IMR-90 (cell line): ENCODE measurements at regions not wholly inside any gene's neighbourhood (a gene's known extent, or its start where the extent isn't known, plus 50 kb on each side); places are given as distances from the start of the nearest gene placed in this dataset.

Experiments used
- ATAC-seq: fragments of 200-7000 bp; cut with Tn5 transposase; 2 replicates; pipeline ENCODE4 v1.9.1; 2020; ENCODE audit warnings: low read depth, mild to moderate bottlenecking, moderate library complexity
- BruUV-seq: library from RNA; stranded (reverse); fragments of 400-500 nt; replicated peaks from 2 replicates; lab custom pipeline; 2021; lab: Mats Ljungman, UMichigan
- CTCF ChIA-PET: fragments of 300-600 bp; formaldehyde crosslinking; extraction: SDS; loops from one replicate; lab custom pipeline; 2021; ENCODE audit warnings: antibody characterized with exemption; lab: Yijun Ruan, JAX
- POLR2A ChIA-PET: fragments of 300-600 bp; sonication (Branson Sonifier 250); formaldehyde crosslinking; loops from one replicate; lab custom pipeline; 2022; ENCODE audit warnings: antibody characterized with exemption; ENCODE audit not compliant: unreplicated experiment; lab: Charles Lee
- DNase-seq: peaks from one replicate; pipeline ENCODE4 v3.0.0; 2013
- H2AFZ ChIP-seq: replicated peaks from 2 replicates; pipeline ENCODE3; 2013; ENCODE audit warnings: low read length, mild to moderate bottlenecking; ENCODE audit not compliant: poor library complexity
- H2AK5ac ChIP-seq: 2 replicates; pipeline ENCODE4 v1.6.1; 2013; ENCODE audit warnings: low read depth, low read length, inconsistent platforms
- H2AK9ac ChIP-seq: replicated peaks from 2 replicates; pipeline ENCODE3; 2013; ENCODE audit warnings: mild to moderate bottlenecking, low read depth, low read length, moderate library complexity; ENCODE audit not compliant: poor library complexity
- H2BK120ac ChIP-seq: 2 replicates; pipeline ENCODE4 v1.6.1; 2013; ENCODE audit warnings: low read depth, low read length, inconsistent platforms
- H2BK15ac ChIP-seq: 3 replicates; pipeline ENCODE4 v1.6.1; 2013; ENCODE audit warnings: low read depth, low read length, inconsistent platforms
- H2BK20ac ChIP-seq: 2 replicates; pipeline ENCODE4 v1.6.1; 2013; ENCODE audit warnings: low read depth, mild to moderate bottlenecking, inconsistent platforms, low read length, moderate library complexity
- H2BK5ac ChIP-seq: 2 replicates; pipeline ENCODE4 v1.6.1; 2013; ENCODE audit warnings: mild to moderate bottlenecking, low read depth, low read length, inconsistent platforms; ENCODE audit not compliant: poor library complexity, severe bottlenecking
- H3K14ac ChIP-seq: replicated peaks from 2 replicates; pipeline ENCODE4 v1.6.1; 2013; ENCODE audit warnings: low read depth, low read length, inconsistent platforms
- H3K18ac ChIP-seq: 2 replicates; pipeline ENCODE4 v1.6.1; 2013; ENCODE audit warnings: low read depth, low read length, control low read depth
- H3K23ac ChIP-seq: 2 replicates; pipeline ENCODE4 v1.6.1; 2013; ENCODE audit warnings: low read depth, low read length, inconsistent platforms
- H3K27ac ChIP-seq: 2 replicates; pipeline ENCODE4 v1.5.1; 2013; ENCODE audit warnings: mild to moderate bottlenecking, control low read depth, low read length; ENCODE audit not compliant: insufficient read depth
- H3K27me3 ChIP-seq: 2 replicates; pipeline ENCODE4 v1.6.1; 2013; ENCODE audit warnings: low read length; ENCODE audit not compliant: control insufficient read depth, insufficient read depth
- H3K36me3 ChIP-seq: 2 replicates; pipeline ENCODE4 v1.6.1; 2013; ENCODE audit warnings: low read length, mixed read lengths; ENCODE audit not compliant: control insufficient read depth, insufficient read depth
- H3K4ac ChIP-seq: 2 replicates; pipeline ENCODE4 v1.6.1; 2013; ENCODE audit warnings: low read depth, low read length, inconsistent platforms
- H3K4me1 ChIP-seq: 2 replicates; pipeline ENCODE4 v1.6.1; 2013; ENCODE audit warnings: low read length, mixed read lengths; ENCODE audit not compliant: control insufficient read depth, insufficient read depth
- H3K4me2 ChIP-seq: 2 replicates; pipeline ENCODE4 v1.6.1; 2013; ENCODE audit warnings: low read depth, mild to moderate bottlenecking, control low read depth, low read length, moderate library complexity
- H3K4me3 ChIP-seq: 2 replicates; pipeline ENCODE4 v1.5.1; 2013; ENCODE audit warnings: low read depth, mild to moderate bottlenecking, control low read depth, low read length, moderate library complexity; ENCODE audit not compliant: insufficient read depth
- H3K56ac ChIP-seq: 2 replicates; pipeline ENCODE4 v1.6.1; 2013; ENCODE audit warnings: low read length, inconsistent platforms; ENCODE audit not compliant: insufficient read depth; ENCODE audit errors: extremely low read depth
- H3K79me1 ChIP-seq, 2 experiments: 2 replicates each; pipeline ENCODE4 v1.6.1; 2013; ENCODE audit warnings: low read length in 2 of 2, inconsistent platforms in 1 of 2, low read depth in 1 of 2
- H3K9ac ChIP-seq: 2 replicates; pipeline ENCODE4 v1.6.1; 2013; ENCODE audit warnings: low read depth, low read length, control low read depth
- H3K9me1 ChIP-seq: 2 replicates; pipeline ENCODE4 v1.6.1; 2013; ENCODE audit warnings: low read length, inconsistent platforms; ENCODE audit not compliant: insufficient read depth
- H3K9me3 ChIP-seq: 2 replicates; pipeline ENCODE4 v1.6.1; 2013; ENCODE audit warnings: low read length; ENCODE audit not compliant: control insufficient read depth, insufficient read depth
- H4K20me1 ChIP-seq: 2 replicates; pipeline ENCODE4 v1.6.1; 2013; ENCODE audit warnings: low read length, inconsistent platforms; ENCODE audit not compliant: insufficient read depth
- H4K5ac ChIP-seq: 2 replicates; pipeline ENCODE4 v1.6.1; 2013; ENCODE audit warnings: mild to moderate bottlenecking, low read depth, low read length, control low read depth
- H4K8ac ChIP-seq, 2 experiments: 2 replicates each; pipeline ENCODE4 v1.6.1; 2013; ENCODE audit warnings: low read depth in 2 of 2, low read length in 2 of 2, control low read depth in 1 of 2, inconsistent platforms in 1 of 2
- H4K91ac ChIP-seq: 2 replicates; pipeline ENCODE4 v1.6.1; 2013; ENCODE audit warnings: low read depth, low read length, inconsistent platforms; ENCODE audit not compliant: insufficient read depth
- BHLHE40 ChIP-seq: fragments of 150-350 bp; IDR thresholded peaks from 2 replicates; pipeline ENCODE4 v1.6.1; 2016; ENCODE audit warnings: mild to moderate bottlenecking, low read depth, low read length
- ELK1 ChIP-seq: fragments of 150-350 bp; IDR thresholded peaks from 2 replicates; pipeline ENCODE4 v1.6.1; 2016; ENCODE audit warnings: low read depth, mild to moderate bottlenecking, low read length, moderate library complexity, borderline replicate concordance
- FOS ChIP-seq: fragments of 150-350 bp; IDR thresholded peaks from 2 replicates; pipeline ENCODE4 v1.6.1; 2016; ENCODE audit warnings: low read depth, low read length
- MAFK ChIP-seq: IDR thresholded peaks from 2 replicates; pipeline ENCODE4 v1.6.1; 2012; ENCODE audit warnings: low read depth, low read length, improper control_type of control experiment
- NFE2L2 ChIP-seq: fragments of 150-350 bp; IDR thresholded peaks from 2 replicates; pipeline ENCODE4 v1.6.1; 2016; ENCODE audit warnings: low read depth, mild to moderate bottlenecking, low read length
- POLR2A ChIP-seq: IDR thresholded peaks from 2 replicates; pipeline ENCODE4 v1.6.1; 2012; ENCODE audit warnings: mild to moderate bottlenecking, low read depth, low read length
- RAD21 ChIP-seq: IDR thresholded peaks from 2 replicates; pipeline ENCODE4 v1.6.1; 2012; ENCODE audit warnings: low read length, improper control_type of control experiment
- RFX5 ChIP-seq: IDR thresholded peaks from 2 replicates; pipeline ENCODE4 v1.8.0; 2012; ENCODE audit warnings: low read depth, mild to moderate bottlenecking, low read length, moderate library complexity
- WGBS, 2 experiments: methylation state at CpG; one replicate each; pipeline versions ENCODE4 v1.1.5 to v1.1.7; 2013; ENCODE audit warnings: missing lambda C conversion rate in 2 of 2; ENCODE audit not compliant: insufficient read length in 1 of 2; ENCODE audit errors: extremely low coverage in 2 of 2; 5-methylcytosine and 5-hydroxymethylcytosine counted together
- dilution Hi-C: fragments of 300-500 bp; cut with HindIII; formaldehyde crosslinking; loops from one replicate; pipeline ENCODE4 v1.14.3; 2018; ENCODE audit warnings: low sequenced_read_pairs; ENCODE audit not compliant: unreplicated experiment
- in situ Hi-C: fragments of 300-500 bp; cut with MboI; formaldehyde crosslinking; loops from 3 replicates; pipeline ENCODE4 v1.14.3; 2019; ENCODE audit warnings: low sequenced_read_pairs, inconsistent platforms, mixed read lengths
- intact Hi-C: fragments of 100-400 bp; cut with micrococcal nuclease; formaldehyde crosslinking; loops from 2 replicates; pipeline ENCODE4 v1.10.0; 2022
- TF ChIP-seq, protein P1 (sequence below): fragments of 150-350 bp; IDR thresholded peaks from 2 replicates; pipeline ENCODE4 v1.6.1; 2017; ENCODE audit warnings: mild to moderate bottlenecking, antibody characterized with exemption, low read length, low read depth

DNA sequence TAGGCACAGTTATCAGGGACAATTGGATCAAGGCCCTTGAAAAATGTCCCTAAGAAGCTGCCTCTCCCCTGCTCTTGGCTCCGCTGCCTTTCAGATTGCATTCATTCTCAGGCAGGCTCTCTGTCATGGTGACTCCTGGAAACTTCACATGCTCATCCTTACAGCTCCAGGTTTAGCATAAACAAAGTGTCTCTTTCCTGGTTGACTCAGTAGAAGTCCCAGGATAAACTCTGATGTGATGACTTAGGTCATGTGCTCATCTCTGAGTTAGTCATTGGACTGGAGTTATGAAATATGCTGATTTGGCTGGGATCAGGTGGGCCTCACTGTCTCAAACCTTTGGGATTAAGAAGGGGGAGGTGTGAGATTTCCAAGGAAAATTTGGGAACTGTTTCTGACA, 243.8 kb downstream of the ZNF621 start:
- Histone ChIP-seq H3K14ac (no peak overlapping the region), H3K23ac (no peak overlapping the region), H3K36me3 (no peaks in the 10 kb centered on the region), H4K91ac (no peak overlapping the region), H3K4me2 (no peak overlapping the region), H3K9me3 (peaks cover 7% of the 10 kb centered on the region), H2AK5ac (no peak overlapping the region), H2AFZ (no peak overlapping the region), H3K9ac (no peak overlapping the region), H2BK15ac (no peak overlapping the region), H2BK20ac (no peak overlapping the region), H3K79me1 (no peaks in the 10 kb centered on the region), H2BK5ac (no peak overlapping the region), H2BK120ac (no peak overlapping the region), H4K20me1 (no peaks in the 10 kb centered on the region), H3K56ac (no peak overlapping the region), H3K27me3 (no peaks in the 10 kb centered on the region), H3K9me1 (no peaks in the 10 kb centered on the region), H3K4ac (no peak overlapping the region), H4K8ac (no peak overlapping the region), H3K18ac (no peak overlapping the region), H3K27ac (no peak overlapping the region), H2AK9ac (no peak overlapping the region), H3K4me1 (no peaks in the 10 kb centered on the region), H4K5ac (no peak overlapping the region), H3K4me3 (no peak overlapping the region)
- CTCF ChIA-PET: no interaction called here
- DNase-seq (no peak), ATAC-seq (no peak)
- POLR2A ChIA-PET: no interaction called here
- in situ Hi-C loops: no loop called here
- dilution Hi-C loops: no loop called here
- no TSS peak for BruUV-seq
- intact Hi-C loops: no loop called here
- no CpG with 5 or more reads among the region's 1 CpG for WGBS, 2 experiments
- TF ChIP-seq FOS (no peak), RFX5 (no peak), POLR2A (no peak), MAFK (no peak), BHLHE40 (no peak), RAD21 (no peak), ELK1 (no peak), NFE2L2 (no peak)
- TF ChIP-seq, protein P1, sequence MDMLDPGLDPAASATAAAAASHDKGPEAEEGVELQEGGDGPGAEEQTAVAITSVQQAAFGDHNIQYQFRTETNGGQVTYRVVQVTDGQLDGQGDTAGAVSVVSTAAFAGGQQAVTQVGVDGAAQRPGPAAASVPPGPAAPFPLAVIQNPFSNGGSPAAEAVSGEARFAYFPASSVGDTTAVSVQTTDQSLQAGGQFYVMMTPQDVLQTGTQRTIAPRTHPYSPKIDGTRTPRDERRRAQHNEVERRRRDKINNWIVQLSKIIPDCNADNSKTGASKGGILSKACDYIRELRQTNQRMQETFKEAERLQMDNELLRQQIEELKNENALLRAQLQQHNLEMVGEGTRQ: no peak
